ENCODE measurements at regions not wholly inside any gene's neighbourhood (a gene's known extent, or its start where the extent isn't known, plus 50 kb on each side); places are given as distances from the start of the nearest gene placed in this dataset.
"Not testable (repeated sequence)": the region's sequence is repeated elsewhere in the genome, so short reads cannot be mapped to it uniquely, and the experiment has no call there.

DNA sequence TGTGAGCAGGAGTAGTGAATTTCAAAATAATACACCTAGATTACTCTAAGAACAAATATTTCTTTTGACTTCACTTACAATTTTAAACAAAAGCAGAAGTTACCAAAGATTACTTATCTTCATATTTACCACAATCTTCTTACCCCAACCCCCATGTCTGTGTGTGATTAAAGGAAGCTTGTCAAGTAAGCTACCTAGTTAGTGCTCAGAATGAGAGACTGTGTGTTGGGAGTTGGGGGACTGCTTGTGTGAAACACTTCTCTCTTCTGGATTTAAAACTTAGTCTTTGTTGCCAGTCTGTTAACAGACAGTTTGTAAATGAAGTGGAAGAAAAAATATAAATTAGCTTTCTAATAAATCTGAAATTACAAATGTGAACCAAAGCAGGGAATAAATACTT, 145.3 kb upstream of the PABPC3 start:
- H3K4me1 ChIP-seq (ENCODE audit: control insufficient read depth, extremely low read depth, insufficient read depth, low read length); H3K9ac ChIP-seq (replicated peaks; ENCODE audit: extremely low read depth, insufficient read depth, low read length); H3K9me1 ChIP-seq (replicated peaks; ENCODE audit: control insufficient read depth, extremely low read depth, insufficient read depth, low read length); H3K27ac ChIP-seq (ENCODE audit: insufficient read depth, low read depth, low read length); BruUV-seq (replicated peaks); H3K4me2 ChIP-seq (ENCODE audit: insufficient read depth, low read length); H3K36me3 ChIP-seq (ENCODE audit: control insufficient read depth in 2 of 2, extremely low read depth in 1 of 2, insufficient read depth in 2 of 2, low read length in 2 of 2); H2AFZ ChIP-seq (ENCODE audit: low read depth, low read length); H3K9me3 ChIP-seq (replicated peaks; ENCODE audit: control insufficient read depth, insufficient read depth, low read length); CTCF ChIA-PET; intact Hi-C loops (cut with micrococcal nuclease); H3K4me3 ChIP-seq (replicated peaks in 1 of 3; ENCODE audit: insufficient read depth in 1 of 3, low read depth in 1 of 3, low read length in 3 of 3); H3K79me2 ChIP-seq (ENCODE audit: control insufficient read depth, insufficient read depth, low read length); H4K20me1 ChIP-seq (replicated peaks; ENCODE audit: control insufficient read depth, extremely low read depth, insufficient read depth, low read length); POLR2A ChIA-PET; DNase-seq (ENCODE audit: low read depth, low spot score); FAIRE-seq; H3K27me3 ChIP-seq (ENCODE audit: control insufficient read depth in 2 of 2, insufficient read depth in 2 of 2, low read length in 2 of 2); dilution Hi-C loops (cut with MboI; ENCODE audit: extremely low pct_ligation_motif_present, low sequenced_read_pairs): not testable (repeated sequence)

DNA sequence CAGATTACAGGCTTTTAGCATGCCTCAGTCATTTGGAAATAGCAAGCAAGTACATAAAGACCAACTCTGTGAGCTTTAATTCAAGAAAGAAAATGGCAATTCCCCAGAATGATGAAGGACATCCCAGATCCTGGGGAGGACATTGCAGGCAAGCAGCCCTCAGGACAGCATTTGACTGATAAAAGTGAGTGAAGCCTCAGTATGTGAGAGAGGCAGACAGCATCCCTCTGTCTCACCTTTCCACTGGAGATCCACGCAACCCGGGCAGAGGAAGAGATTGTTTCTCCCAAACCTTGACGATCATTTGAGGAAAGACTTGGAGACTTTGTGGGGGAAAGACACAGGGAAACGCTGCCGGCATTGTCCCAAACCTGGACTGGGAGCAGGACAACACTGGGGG, 128.0 kb upstream of the PABPC3 start:
- BruUV-seq (replicated peaks); H3K9me1 ChIP-seq (replicated peaks; ENCODE audit: control insufficient read depth, extremely low read depth, insufficient read depth, low read length); POLR2A ChIA-PET; H4K20me1 ChIP-seq (replicated peaks; ENCODE audit: control insufficient read depth, extremely low read depth, insufficient read depth, low read length); H3K36me3 ChIP-seq (ENCODE audit: control insufficient read depth in 2 of 2, extremely low read depth in 1 of 2, insufficient read depth in 2 of 2, low read length in 2 of 2); H3K79me2 ChIP-seq (ENCODE audit: control insufficient read depth, insufficient read depth, low read length); H3K4me1 ChIP-seq (ENCODE audit: control insufficient read depth, extremely low read depth, insufficient read depth, low read length); FAIRE-seq; H3K9ac ChIP-seq (replicated peaks; ENCODE audit: extremely low read depth, insufficient read depth, low read length); H3K9me3 ChIP-seq (replicated peaks; ENCODE audit: control insufficient read depth, insufficient read depth, low read length); H3K27me3 ChIP-seq (ENCODE audit: control insufficient read depth in 2 of 2, insufficient read depth in 2 of 2, low read length in 2 of 2); dilution Hi-C loops (cut with MboI; ENCODE audit: extremely low pct_ligation_motif_present, low sequenced_read_pairs); H3K27ac ChIP-seq (ENCODE audit: insufficient read depth, low read depth, low read length): not testable (repeated sequence)
- peak; percentile 1 for DNase-seq (ENCODE audit: low read depth, low spot score)
- H3K4me2 ChIP-seq (ENCODE audit: insufficient read depth, low read length): peak overlapping the region; percentile 58
- intact Hi-C loops (cut with micrococcal nuclease): loop anchor here (1.0 to 5.0 kb wide), 2 partner anchors 101 to 274 kb away; no protein-coding TSS in a partner anchor
- peak overlapping the region in 1 of 3 experiments; percentile 13 for H3K4me3 ChIP-seq (replicated peaks in 1 of 3; ENCODE audit: insufficient read depth in 1 of 3, low read depth in 1 of 3, low read length in 3 of 3)
- peak overlapping the region; percentile 96 for H2AFZ ChIP-seq (ENCODE audit: low read depth, low read length)
- CTCF ChIA-PET: interaction anchor here (0.7 to 2.2 kb wide), 6 partner anchors 18 to 283 kb away, joined by 3 to 22 read pairs (median 4); no protein-coding TSS in a partner anchor

- H3K4me3 ChIP-seq (replicated peaks in 1 of 3; ENCODE audit: insufficient read depth in 1 of 3, low read depth in 1 of 3, low read length in 3 of 3): peak overlapping the region in 1 of 3 experiments; percentile 13
- H3K4me1 ChIP-seq (ENCODE audit: control insufficient read depth, extremely low read depth, insufficient read depth, low read length); H3K9me3 ChIP-seq (replicated peaks; ENCODE audit: control insufficient read depth, insufficient read depth, low read length); H4K20me1 ChIP-seq (replicated peaks; ENCODE audit: control insufficient read depth, extremely low read depth, insufficient read depth, low read length); H3K36me3 ChIP-seq (ENCODE audit: control insufficient read depth in 2 of 2, extremely low read depth in 1 of 2, insufficient read depth in 2 of 2, low read length in 2 of 2); H3K9ac ChIP-seq (replicated peaks; ENCODE audit: extremely low read depth, insufficient read depth, low read length); FAIRE-seq; BruUV-seq (replicated peaks); H3K27ac ChIP-seq (ENCODE audit: insufficient read depth, low read depth, low read length); DNase-seq (ENCODE audit: low read depth, low spot score); POLR2A ChIA-PET; H3K79me2 ChIP-seq (ENCODE audit: control insufficient read depth, insufficient read depth, low read length); dilution Hi-C loops (cut with MboI; ENCODE audit: extremely low pct_ligation_motif_present, low sequenced_read_pairs); H3K27me3 ChIP-seq (ENCODE audit: control insufficient read depth in 2 of 2, insufficient read depth in 2 of 2, low read length in 2 of 2); H3K9me1 ChIP-seq (replicated peaks; ENCODE audit: control insufficient read depth, extremely low read depth, insufficient read depth, low read length): not testable (repeated sequence)
- H2AFZ ChIP-seq (ENCODE audit: low read depth, low read length): peak overlapping the region; percentile 96
- peak overlapping the region; percentile 58 for H3K4me2 ChIP-seq (ENCODE audit: insufficient read depth, low read length)
- intact Hi-C loops (cut with micrococcal nuclease): loop anchor here (1.0 to 5.0 kb wide), 2 partner anchors 101 to 274 kb away; no protein-coding TSS in a partner anchor
- CTCF ChIA-PET: interaction anchor here (0.6 to 2.2 kb wide), 9 partner anchors 17 to 283 kb away, joined by 3 to 22 read pairs (median 4); no protein-coding TSS in a partner anchor
- TF ChIP-seq, protein P1, sequence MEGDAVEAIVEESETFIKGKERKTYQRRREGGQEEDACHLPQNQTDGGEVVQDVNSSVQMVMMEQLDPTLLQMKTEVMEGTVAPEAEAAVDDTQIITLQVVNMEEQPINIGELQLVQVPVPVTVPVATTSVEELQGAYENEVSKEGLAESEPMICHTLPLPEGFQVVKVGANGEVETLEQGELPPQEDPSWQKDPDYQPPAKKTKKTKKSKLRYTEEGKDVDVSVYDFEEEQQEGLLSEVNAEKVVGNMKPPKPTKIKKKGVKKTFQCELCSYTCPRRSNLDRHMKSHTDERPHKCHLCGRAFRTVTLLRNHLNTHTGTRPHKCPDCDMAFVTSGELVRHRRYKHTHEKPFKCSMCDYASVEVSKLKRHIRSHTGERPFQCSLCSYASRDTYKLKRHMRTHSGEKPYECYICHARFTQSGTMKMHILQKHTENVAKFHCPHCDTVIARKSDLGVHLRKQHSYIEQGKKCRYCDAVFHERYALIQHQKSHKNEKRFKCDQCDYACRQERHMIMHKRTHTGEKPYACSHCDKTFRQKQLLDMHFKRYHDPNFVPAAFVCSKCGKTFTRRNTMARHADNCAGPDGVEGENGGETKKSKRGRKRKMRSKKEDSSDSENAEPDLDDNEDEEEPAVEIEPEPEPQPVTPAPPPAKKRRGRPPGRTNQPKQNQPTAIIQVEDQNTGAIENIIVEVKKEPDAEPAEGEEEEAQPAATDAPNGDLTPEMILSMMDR (IDR thresholded peaks at IDR 0.05; ENCODE audit: extremely low read depth in 1 of 2, insufficient read depth in 1 of 2, low read depth in 1 of 2, low read length in 2 of 2): peak; percentile 23 to 27
Observed at GRCh38 chr13:24968416-24968815, 127.5 kb upstream of the PABPC3 start.

GRCh38 chr13:24973102-24973501, 122.8 kb upstream of the PABPC3 start:
- BruUV-seq (replicated peaks); H3K4me2 ChIP-seq (ENCODE audit: insufficient read depth, low read length); H4K20me1 ChIP-seq (replicated peaks; ENCODE audit: control insufficient read depth, extremely low read depth, insufficient read depth, low read length); H3K27me3 ChIP-seq (ENCODE audit: control insufficient read depth in 2 of 2, insufficient read depth in 2 of 2, low read length in 2 of 2); POLR2A ChIA-PET; H3K9me3 ChIP-seq (replicated peaks; ENCODE audit: control insufficient read depth, insufficient read depth, low read length); H3K4me1 ChIP-seq (ENCODE audit: control insufficient read depth, extremely low read depth, insufficient read depth, low read length); intact Hi-C loops (cut with micrococcal nuclease); DNase-seq (ENCODE audit: low read depth, low spot score); H3K27ac ChIP-seq (ENCODE audit: insufficient read depth, low read depth, low read length); H3K4me3 ChIP-seq (replicated peaks in 1 of 3; ENCODE audit: insufficient read depth in 1 of 3, low read depth in 1 of 3, low read length in 3 of 3); FAIRE-seq; H2AFZ ChIP-seq (ENCODE audit: low read depth, low read length); H3K9me1 ChIP-seq (replicated peaks; ENCODE audit: control insufficient read depth, extremely low read depth, insufficient read depth, low read length); H3K79me2 ChIP-seq (ENCODE audit: control insufficient read depth, insufficient read depth, low read length); CTCF ChIA-PET; H3K36me3 ChIP-seq (ENCODE audit: control insufficient read depth in 2 of 2, extremely low read depth in 1 of 2, insufficient read depth in 2 of 2, low read length in 2 of 2); H3K9ac ChIP-seq (replicated peaks; ENCODE audit: extremely low read depth, insufficient read depth, low read length); dilution Hi-C loops (cut with MboI; ENCODE audit: extremely low pct_ligation_motif_present, low sequenced_read_pairs): not testable (repeated sequence)
